Immature natural killer cell (primary cell): ENCODE measurements at regions not wholly inside any gene's neighbourhood (a gene's known extent, or its start where the extent isn't known, plus 50 kb on each side); places are given as distances from the start of the nearest gene placed in this dataset.

Experiments
- DNase-seq, 3 donors: peaks; one replicate each; pipeline ENCODE4 v3.0.0; 2022; ENCODE audit warnings: mixed read lengths in 1 of 3
- H3K27ac Mint-ChIP-seq, 6 donors: one replicate each; pipeline ENCODE4 v1.8.0; 2020; ENCODE audit warnings: mixed read lengths in 6 of 6, mild to moderate bottlenecking in 5 of 6, inconsistent platforms in 4 of 6, moderate library complexity in 3 of 6
- H3K27me3 Mint-ChIP-seq, 3 donors: one replicate each; pipeline ENCODE4 v1.8.0; 2020 to 2021; ENCODE audit warnings: low read depth in 3 of 3, mild to moderate bottlenecking in 3 of 3, mixed read lengths in 3 of 3, moderate library complexity in 3 of 3, inconsistent platforms in 1 of 3
- H3K36me3 Mint-ChIP-seq, 3 donors: one replicate each; pipeline ENCODE4 v1.8.0; 2020; ENCODE audit warnings: mixed read lengths in 3 of 3, inconsistent platforms in 2 of 3, mild to moderate bottlenecking in 2 of 3
- H3K4me1 Mint-ChIP-seq, 2 donors: one replicate each; pipeline ENCODE4 v1.8.0; 2020; ENCODE audit warnings: inconsistent platforms in 2 of 2, mild to moderate bottlenecking in 2 of 2, mixed read lengths in 2 of 2, moderate library complexity in 1 of 2
- H3K4me3 Mint-ChIP-seq, 5 donors: one replicate each; pipeline ENCODE4 v1.8.0; 2020; ENCODE audit warnings: mild to moderate bottlenecking in 5 of 5, mixed read lengths in 5 of 5, inconsistent platforms in 3 of 5, moderate library complexity in 3 of 5
- H3K9me3 Mint-ChIP-seq, 6 donors: one replicate each; pipeline ENCODE4 v1.8.0; 2020; ENCODE audit warnings: mild to moderate bottlenecking in 6 of 6, mixed read lengths in 6 of 6, inconsistent platforms in 4 of 6, moderate library complexity in 3 of 6

GRCh38 chr11:103619938-103620337, 416.5 kb upstream of the DDI1 start:
- Mint-ChIP-seq H3K4me1 (no peaks in the 10 kb centered on the region), H3K36me3 (no peaks in the 10 kb centered on the region), H3K27ac (no peak overlapping the region), H3K4me3 (no peak overlapping the region), H3K9me3 (no peaks in the 10 kb centered on the region), H3K27me3 (peaks cover 0 to 3% (median 0%) of the 10 kb centered on the region in 3 donors)
- no peak for DNase-seq

- H3K27me3 Mint-ChIP-seq = no peaks in the 10 kb centered on the region
- no peaks in the 10 kb centered on the region for H3K4me1 Mint-ChIP-seq
- H3K9me3 Mint-ChIP-seq = no peaks in the 10 kb centered on the region
- H3K4me3 Mint-ChIP-seq = no peak overlapping the region
- DNase-seq = no peak
- no peak overlapping the region for H3K27ac Mint-ChIP-seq
- H3K36me3 Mint-ChIP-seq = no peaks in the 10 kb centered on the region
These were observed 414.1 kb upstream of the DDI1 start for GRCh38 chr11:103622296-103622695.

DNA sequence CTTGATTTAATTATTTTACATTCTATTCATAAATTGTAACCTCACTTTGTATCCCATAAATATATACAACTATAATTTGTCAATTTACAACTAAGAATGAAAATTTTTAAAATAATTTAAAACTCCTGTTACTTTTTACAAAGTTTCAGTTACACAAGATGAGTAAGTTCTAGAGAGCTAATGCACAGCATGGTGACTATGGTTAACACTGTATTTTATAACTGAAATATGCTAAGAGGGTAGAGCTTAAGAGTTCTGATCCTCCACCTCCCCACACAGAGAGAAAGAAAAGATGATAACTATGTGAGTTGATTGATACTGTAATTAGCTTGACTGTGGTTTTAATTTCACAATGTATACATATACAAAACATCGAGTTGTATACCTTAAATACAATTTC, 412.5 kb upstream of the DDI1 start:
- peaks cover 2 to 3% (median 2%) of the 10 kb centered on the region in 3 donors for H3K27me3 Mint-ChIP-seq
- no peaks in the 10 kb centered on the region for H3K4me1 Mint-ChIP-seq
- no peak overlapping the region for H3K27ac Mint-ChIP-seq
- no peaks in the 10 kb centered on the region for H3K36me3 Mint-ChIP-seq
- no peaks in the 10 kb centered on the region for H3K9me3 Mint-ChIP-seq
- DNase-seq = no peak
- H3K4me3 Mint-ChIP-seq = no peak overlapping the region

DNA sequence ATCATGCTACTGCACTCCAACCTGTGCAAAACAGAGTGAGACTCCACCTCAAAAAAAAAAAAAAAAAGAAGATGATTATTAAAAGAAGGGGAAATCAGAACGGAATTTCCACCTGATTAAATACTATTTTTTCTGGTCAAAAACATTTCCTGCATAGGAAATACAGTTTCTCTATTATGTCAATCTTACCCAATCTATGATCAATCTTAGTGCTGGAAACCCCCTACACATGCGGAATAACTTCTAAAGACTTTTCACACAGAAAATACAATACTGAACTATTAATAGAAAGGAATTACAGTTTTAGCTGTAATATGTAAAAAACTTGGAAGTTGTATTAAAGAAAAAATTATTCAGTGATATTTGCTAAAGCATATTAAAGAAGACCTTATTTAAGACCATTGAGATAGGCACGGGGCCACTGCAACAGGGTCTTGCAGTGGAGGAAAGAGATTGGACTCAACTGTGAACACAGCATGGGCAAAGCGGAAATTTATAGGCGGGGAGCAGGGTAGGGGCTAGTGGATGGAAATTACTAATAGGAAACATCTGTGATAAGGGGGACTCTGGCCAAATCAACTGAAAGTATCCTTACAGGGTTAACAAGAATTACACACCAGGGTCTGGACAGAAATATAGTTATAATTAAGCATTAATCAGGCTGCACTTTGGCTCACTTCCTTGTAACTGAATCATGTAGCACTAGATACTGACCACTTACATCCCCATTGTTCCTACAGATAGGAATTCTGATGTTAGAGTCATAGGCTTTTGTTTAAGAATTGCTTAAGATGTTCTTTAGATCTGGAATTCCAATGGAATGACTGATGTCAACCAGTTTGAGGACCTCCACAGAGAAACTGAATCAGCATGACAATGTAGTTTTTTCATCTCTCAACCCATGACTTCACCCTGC, 411.5 kb upstream of the DDI1 start:
- Mint-ChIP-seq H3K4me3 (no peak overlapping the region), H3K27me3 (peaks cover 2 to 3% (median 3%) of the 10 kb centered on the region in 3 donors), H3K27ac (no peak overlapping the region), H3K9me3 (no peaks in the 10 kb centered on the region), H3K36me3 (no peaks in the 10 kb centered on the region), H3K4me1 (no peaks in the 10 kb centered on the region)
- DNase-seq = no peak

DNA sequence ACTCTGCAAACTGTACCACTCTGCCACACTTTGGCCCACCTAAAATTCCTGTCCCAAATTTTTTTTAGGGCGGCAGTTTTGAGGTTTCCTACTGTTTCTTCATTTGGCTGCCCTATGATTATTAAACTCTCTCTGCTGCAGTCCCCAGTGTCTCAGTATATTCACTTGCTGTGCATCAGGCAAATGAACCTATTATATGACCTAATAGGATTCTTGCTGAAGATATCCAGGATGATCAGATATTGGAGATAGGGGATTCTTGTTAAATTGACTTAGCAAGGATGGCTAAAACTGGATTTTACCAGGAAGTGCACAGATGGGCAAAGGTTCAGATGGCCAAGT, 410.8 kb upstream of the DDI1 start:
- Mint-ChIP-seq H3K4me1 (no peaks in the 10 kb centered on the region), H3K27ac (no peak overlapping the region), H3K9me3 (no peaks in the 10 kb centered on the region)

GRCh38 chr11:103628121-103628520, 408.3 kb upstream of the DDI1 start:
- H3K4me3 Mint-ChIP-seq = no peak overlapping the region
- no peaks in the 10 kb centered on the region for H3K9me3 Mint-ChIP-seq
- peaks cover 2 to 8% (median 3%) of the 10 kb centered on the region in 3 donors for H3K27me3 Mint-ChIP-seq
- DNase-seq = no peak
- no peak overlapping the region for H3K27ac Mint-ChIP-seq
- no peaks in the 10 kb centered on the region for H3K4me1 Mint-ChIP-seq
- no peaks in the 10 kb centered on the region for H3K36me3 Mint-ChIP-seq

More for the DNA sequence above, 410.8 kb upstream of the DDI1 start:
- H3K36me3 Mint-ChIP-seq = no peaks in the 10 kb centered on the region
- peaks cover 2 to 4% (median 3%) of the 10 kb centered on the region in 3 donors for H3K27me3 Mint-ChIP-seq
- no peak overlapping the region for H3K4me3 Mint-ChIP-seq
- DNase-seq = no peak

- H3K36me3 Mint-ChIP-seq = no peaks in the 10 kb centered on the region
- DNase-seq = no peak
- H3K27ac Mint-ChIP-seq = no peak overlapping the region
- no peaks in the 10 kb centered on the region for H3K9me3 Mint-ChIP-seq
- no peak overlapping the region for H3K4me3 Mint-ChIP-seq
- H3K27me3 Mint-ChIP-seq = peaks cover 2 to 8% (median 3%) of the 10 kb centered on the region in 3 donors
- H3K4me1 Mint-ChIP-seq = no peaks in the 10 kb centered on the region
These were observed 404.6 kb upstream of the DDI1 start for GRCh38 chr11:103631841-103632240.

GRCh38 chr11:103633068-103633788, 403.2 kb upstream of the DDI1 start:
- no peak overlapping the region for H3K27ac Mint-ChIP-seq
- no peaks in the 10 kb centered on the region for H3K4me1 Mint-ChIP-seq
- no peak for DNase-seq
- H3K27me3 Mint-ChIP-seq = peaks cover 0 to 6% (median 0%) of the 10 kb centered on the region in 3 donors
- H3K36me3 Mint-ChIP-seq = no peaks in the 10 kb centered on the region
- no peak overlapping the region for H3K4me3 Mint-ChIP-seq
- no peaks in the 10 kb centered on the region for H3K9me3 Mint-ChIP-seq

DNA sequence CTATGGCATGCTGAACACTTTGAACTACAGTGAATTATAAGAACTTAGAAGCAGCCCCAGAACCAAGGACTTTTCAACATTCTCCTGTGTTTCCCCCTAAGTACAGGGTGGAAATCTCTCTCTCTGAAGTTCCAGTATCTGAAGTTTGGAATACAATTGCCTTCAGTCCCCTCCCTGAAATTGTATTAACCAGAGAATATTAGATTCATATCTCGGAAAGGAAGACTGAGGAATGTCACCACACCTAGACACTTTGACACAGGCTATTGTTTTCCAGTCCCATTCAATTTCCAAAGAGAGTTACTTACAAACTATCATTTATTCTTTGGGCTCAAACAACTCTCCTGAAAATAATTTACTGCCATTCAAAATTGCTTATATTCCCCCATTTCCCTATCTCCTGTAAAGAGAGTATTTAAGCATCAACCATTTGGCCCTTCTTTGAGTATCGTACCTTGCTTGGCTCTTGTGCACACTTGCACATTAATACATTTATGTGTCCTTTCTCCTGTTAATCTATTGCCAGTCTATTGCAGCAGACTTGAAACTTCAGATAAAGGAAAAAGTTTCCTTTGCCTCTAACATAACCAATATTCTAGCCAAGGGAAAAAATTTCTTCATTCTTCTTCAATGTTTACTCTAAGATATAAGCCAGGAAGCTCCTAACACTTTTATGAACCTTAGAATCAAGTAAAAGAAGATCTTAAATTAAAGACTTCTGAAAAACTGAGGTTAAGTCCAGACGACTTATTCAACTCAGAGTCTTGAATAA, 402.4 kb upstream of the DDI1 start:
- no peaks in the 10 kb centered on the region for H3K4me1 Mint-ChIP-seq
- no peak overlapping the region for H3K27ac Mint-ChIP-seq
- peaks cover 0 to 6% (median 0%) of the 10 kb centered on the region in 3 donors for H3K27me3 Mint-ChIP-seq
- no peaks in the 10 kb centered on the region for H3K9me3 Mint-ChIP-seq
- H3K4me3 Mint-ChIP-seq = no peak overlapping the region
- DNase-seq = no peak
- H3K36me3 Mint-ChIP-seq = no peaks in the 10 kb centered on the region

GRCh38 chr11:103636232-103636631, 400.2 kb upstream of the DDI1 start:
- Mint-ChIP-seq H3K9me3 (no peaks in the 10 kb centered on the region), H3K4me3 (no peak overlapping the region), H3K27me3 (peaks cover 0 to 3% (median 2%) of the 10 kb centered on the region in 3 donors), H3K36me3 (no peaks in the 10 kb centered on the region), H3K4me1 (no peaks in the 10 kb centered on the region), H3K27ac (no peak overlapping the region)
- no peak for DNase-seq

- Mint-ChIP-seq H3K4me3 (no peak overlapping the region), H3K36me3 (no peaks in the 10 kb centered on the region), H3K27me3 (peaks cover 0 to 4% (median 0%) of the 10 kb centered on the region in 3 donors), H3K9me3 (no peaks in the 10 kb centered on the region), H3K27ac (no peak overlapping the region), H3K4me1 (no peaks in the 10 kb centered on the region)
- DNase-seq = no peak
These were observed 399.1 kb upstream of the DDI1 start for GRCh38 chr11:103637295-103637694.

DNA sequence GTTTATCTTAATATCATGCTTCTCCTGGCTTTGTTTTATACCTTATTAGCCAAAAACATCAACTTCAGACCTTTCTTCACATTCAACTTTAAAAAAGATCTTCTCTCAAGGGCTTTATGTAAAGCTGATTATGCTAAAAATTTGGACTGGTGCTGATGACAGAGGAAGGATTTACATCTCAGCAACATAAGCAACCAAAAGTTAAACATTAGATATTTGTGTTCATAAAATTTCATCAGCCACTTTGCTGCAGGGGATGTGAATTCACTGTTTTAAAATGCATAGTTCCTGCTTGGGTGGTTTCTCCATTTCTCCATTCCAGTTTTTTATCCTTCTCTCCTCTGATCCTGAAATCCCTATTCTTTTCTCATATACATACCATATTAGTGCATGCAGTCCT, 398.6 kb upstream of the DDI1 start:
- Mint-ChIP-seq H3K9me3 (no peaks in the 10 kb centered on the region), H3K4me1 (no peaks in the 10 kb centered on the region), H3K4me3 (no peak overlapping the region), H3K36me3 (no peaks in the 10 kb centered on the region), H3K27me3 (peaks cover 0 to 6% (median 0%) of the 10 kb centered on the region in 3 donors), H3K27ac (no peak overlapping the region)
- no peak for DNase-seq

DNA sequence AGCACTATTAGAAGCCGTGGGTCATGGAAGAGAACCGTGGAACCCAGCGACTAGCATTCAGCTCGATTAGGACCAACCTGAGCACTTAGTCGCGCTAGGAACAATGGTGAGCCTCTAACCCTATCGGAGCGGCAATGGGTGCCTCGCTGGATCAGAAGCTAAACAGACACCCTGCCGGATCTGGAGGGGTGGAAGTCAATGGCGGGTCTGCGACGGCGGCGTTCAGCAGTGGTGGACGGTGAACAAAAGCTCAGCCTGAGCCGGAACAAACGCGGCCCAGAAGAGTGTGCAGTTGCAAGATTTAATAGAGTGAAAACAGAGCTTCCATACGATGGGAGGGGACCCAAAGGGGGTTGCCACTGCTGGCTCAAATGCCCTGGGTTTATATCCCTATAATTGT, 391.8 kb upstream of the DDI1 start:
- no peaks in the 10 kb centered on the region for H3K36me3 Mint-ChIP-seq
- H3K27ac Mint-ChIP-seq = no peak overlapping the region
- peaks cover 0 to 4% (median 0%) of the 10 kb centered on the region in 6 donors for H3K9me3 Mint-ChIP-seq
- peaks cover 0 to 7% (median 1%) of the 10 kb centered on the region in 3 donors for H3K27me3 Mint-ChIP-seq
- H3K4me1 Mint-ChIP-seq = no peaks in the 10 kb centered on the region
- H3K4me3 Mint-ChIP-seq = no peak overlapping the region
- no peak for DNase-seq

DNA sequence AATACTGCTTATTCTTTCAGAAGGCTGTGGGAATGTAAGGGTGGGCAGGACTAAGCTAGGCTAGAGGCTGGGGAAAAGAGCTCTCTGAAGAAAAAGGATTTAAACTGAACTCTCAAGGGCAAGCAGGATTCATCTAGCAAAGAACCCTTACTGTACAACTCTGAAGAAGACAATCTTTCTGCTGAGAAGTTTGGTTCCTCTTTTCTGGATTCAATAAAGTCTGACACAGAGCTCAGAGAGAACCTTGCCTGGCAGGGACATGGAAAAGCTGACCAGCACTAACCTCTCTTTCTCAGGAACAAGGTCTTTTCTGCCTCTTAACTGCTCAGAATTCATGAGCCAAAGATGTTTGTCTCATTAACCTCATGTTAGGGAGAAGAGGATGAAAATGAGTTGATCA, 388.4 kb upstream of the DDI1 start:
- H3K27ac Mint-ChIP-seq = no peak overlapping the region
- no peak overlapping the region for H3K4me3 Mint-ChIP-seq
- H3K27me3 Mint-ChIP-seq = peaks cover 0 to 4% (median 1%) of the 10 kb centered on the region in 3 donors
- no peaks in the 10 kb centered on the region for H3K36me3 Mint-ChIP-seq
- H3K9me3 Mint-ChIP-seq = peaks cover 0 to 9% (median 3%) of the 10 kb centered on the region in 6 donors
- no peak for DNase-seq
- no peaks in the 10 kb centered on the region for H3K4me1 Mint-ChIP-seq
